ENCODE measurements at regions not wholly inside any gene's neighbourhood (a gene's known extent, or its start where the extent isn't known, plus 50 kb on each side); places are given as distances from the start of the nearest gene placed in this dataset.

GRCh38 chr5:99141534-99142128 is 212.8 kb upstream of the CHD1 start:
- TF ChIP-seq, protein P1, sequence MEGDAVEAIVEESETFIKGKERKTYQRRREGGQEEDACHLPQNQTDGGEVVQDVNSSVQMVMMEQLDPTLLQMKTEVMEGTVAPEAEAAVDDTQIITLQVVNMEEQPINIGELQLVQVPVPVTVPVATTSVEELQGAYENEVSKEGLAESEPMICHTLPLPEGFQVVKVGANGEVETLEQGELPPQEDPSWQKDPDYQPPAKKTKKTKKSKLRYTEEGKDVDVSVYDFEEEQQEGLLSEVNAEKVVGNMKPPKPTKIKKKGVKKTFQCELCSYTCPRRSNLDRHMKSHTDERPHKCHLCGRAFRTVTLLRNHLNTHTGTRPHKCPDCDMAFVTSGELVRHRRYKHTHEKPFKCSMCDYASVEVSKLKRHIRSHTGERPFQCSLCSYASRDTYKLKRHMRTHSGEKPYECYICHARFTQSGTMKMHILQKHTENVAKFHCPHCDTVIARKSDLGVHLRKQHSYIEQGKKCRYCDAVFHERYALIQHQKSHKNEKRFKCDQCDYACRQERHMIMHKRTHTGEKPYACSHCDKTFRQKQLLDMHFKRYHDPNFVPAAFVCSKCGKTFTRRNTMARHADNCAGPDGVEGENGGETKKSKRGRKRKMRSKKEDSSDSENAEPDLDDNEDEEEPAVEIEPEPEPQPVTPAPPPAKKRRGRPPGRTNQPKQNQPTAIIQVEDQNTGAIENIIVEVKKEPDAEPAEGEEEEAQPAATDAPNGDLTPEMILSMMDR (IDR thresholded peaks at IDR 0.05) = no peak
- TF ChIP-seq ZFX (IDR thresholded peaks at IDR 0.05; ENCODE audit: borderline replicate concordance) = no peak
